Esophagus squamous epithelium (tissue), 5 donors: ENCODE measurements at regions not wholly inside any gene's neighbourhood (a gene's known extent, or its start where the extent isn't known, plus 50 kb on each side); places are given as distances from the start of the nearest gene placed in this dataset.

Experiments used
- DNase-seq: peaks from one replicate; lab custom pipeline; 2025; lab: John Stamatoyannopoulos, UW
- H3K27ac ChIP-seq, 4 donors: fragments of 200-600 bp; sonication (generic); one replicate each; pipeline ENCODE4 v1.5.1; 2016 to 2019; ENCODE audit warnings: mild to moderate bottlenecking in 1 of 4
- H3K27me3 ChIP-seq, 4 donors: fragments of 200-600 bp; sonication (generic); 1 replicate in 3 of 4; 2 replicates in 1 of 4; pipeline versions ENCODE4 v1.5.1 to v1.6.0; 2017 to 2021; ENCODE audit warnings: antibody characterized with exemption in 1 of 4
- H3K36me3 ChIP-seq, 3 donors: fragments of 200-600 bp; sonication (generic); one replicate each; pipeline ENCODE4 v1.5.1; 2016 to 2019
- H3K4me1 ChIP-seq, 3 donors: fragments of 200-600 bp; sonication (generic); one replicate each; pipeline ENCODE4 v1.5.1; 2017 to 2019
- H3K4me3 ChIP-seq, 4 donors: fragments of 200-600 bp; sonication (generic); 1 replicate in 3 of 4; 2 replicates in 1 of 4; pipeline ENCODE4 v1.5.1; 2016 to 2019; ENCODE audit warnings: mild to moderate bottlenecking in 2 of 4, moderate library complexity in 1 of 4
- H3K9me3 ChIP-seq, 3 donors: fragments of 200-600 bp; sonication (generic); one replicate each; pipeline ENCODE4 v1.5.1; 2016 to 2019
- POLR2A ChIP-seq, 4 donors: fragments of 450-650 bp; IDR thresholded peaks; one replicate each; pipeline ENCODE4 v1.6.1; 2017; ENCODE audit warnings: antibody characterized with exemption in 4 of 4, mild to moderate bottlenecking in 4 of 4, moderate library complexity in 3 of 4
- WGBS, 2 donors: methylation state at CpG; one replicate each; pipeline ENCODE4 v1.1.5; 2018; 5-methylcytosine and 5-hydroxymethylcytosine counted together
- intact Hi-C: fragments of 100-400 bp; cut with DNase I; formaldehyde crosslinking; loops from one replicate; pipeline ENCODE4 v1.15.0; 2022
- TF ChIP-seq, protein P1 (sequence below), 6 experiments: fragments of 450-650 bp in 4 of 6; fragments of 200-600 bp in 2 of 6; sonication (generic) in 2 of 6; IDR thresholded peaks; one replicate each; pipeline ENCODE4 v1.5.1; 2016 to 2019; ENCODE audit warnings: antibody characterized with exemption in 6 of 6, mild to moderate bottlenecking in 4 of 6, moderate library complexity in 4 of 6
- donor health status: DM: yes; HTN: yes; CAD: no.

DNA sequence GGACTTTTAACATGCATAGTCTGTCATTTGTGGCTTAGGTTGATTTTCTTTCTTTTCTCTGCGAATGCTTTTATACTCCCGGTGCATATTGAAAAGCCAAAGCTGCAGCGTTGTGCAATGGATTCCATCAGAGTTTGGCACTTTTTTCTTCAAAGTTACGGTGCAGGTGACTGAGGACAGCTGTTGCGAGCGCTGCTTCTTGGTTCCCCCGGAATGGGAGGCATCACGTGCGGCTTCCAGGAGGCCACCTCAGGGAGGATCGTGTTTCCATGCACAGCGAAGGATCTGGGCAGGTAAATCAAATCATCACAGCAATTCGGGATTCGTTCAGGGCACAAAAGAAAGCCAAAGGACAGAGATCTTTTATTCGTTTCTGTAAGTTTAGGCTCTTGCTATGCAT, 109.6 kb upstream of the ALKAL2 start:
- Histone ChIP-seq H3K4me1 (peaks cover 0 to 13% (median 0%) of the 10 kb centered on the region in 3 donors), H3K27ac (no peak overlapping the region), H3K9me3 (no peaks in the 10 kb centered on the region), H3K36me3 (no peaks in the 10 kb centered on the region), H3K4me3 (no peak overlapping the region), H3K27me3 (peaks cover 0 to 9% (median 0%) of the 10 kb centered on the region in 4 donors)
- WGBS, 2 donors: 81 to 83% methylated on average over 7 to 14 of the region's 14 CpGs
- no peak for DNase-seq
- intact Hi-C loops: no loop called here
- TF ChIP-seq POLR2A (IDR thresholded peaks at IDR 0.05): no peak
- TF ChIP-seq, protein P1, sequence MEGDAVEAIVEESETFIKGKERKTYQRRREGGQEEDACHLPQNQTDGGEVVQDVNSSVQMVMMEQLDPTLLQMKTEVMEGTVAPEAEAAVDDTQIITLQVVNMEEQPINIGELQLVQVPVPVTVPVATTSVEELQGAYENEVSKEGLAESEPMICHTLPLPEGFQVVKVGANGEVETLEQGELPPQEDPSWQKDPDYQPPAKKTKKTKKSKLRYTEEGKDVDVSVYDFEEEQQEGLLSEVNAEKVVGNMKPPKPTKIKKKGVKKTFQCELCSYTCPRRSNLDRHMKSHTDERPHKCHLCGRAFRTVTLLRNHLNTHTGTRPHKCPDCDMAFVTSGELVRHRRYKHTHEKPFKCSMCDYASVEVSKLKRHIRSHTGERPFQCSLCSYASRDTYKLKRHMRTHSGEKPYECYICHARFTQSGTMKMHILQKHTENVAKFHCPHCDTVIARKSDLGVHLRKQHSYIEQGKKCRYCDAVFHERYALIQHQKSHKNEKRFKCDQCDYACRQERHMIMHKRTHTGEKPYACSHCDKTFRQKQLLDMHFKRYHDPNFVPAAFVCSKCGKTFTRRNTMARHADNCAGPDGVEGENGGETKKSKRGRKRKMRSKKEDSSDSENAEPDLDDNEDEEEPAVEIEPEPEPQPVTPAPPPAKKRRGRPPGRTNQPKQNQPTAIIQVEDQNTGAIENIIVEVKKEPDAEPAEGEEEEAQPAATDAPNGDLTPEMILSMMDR (IDR thresholded peaks at IDR 0.05): no peak

DNA sequence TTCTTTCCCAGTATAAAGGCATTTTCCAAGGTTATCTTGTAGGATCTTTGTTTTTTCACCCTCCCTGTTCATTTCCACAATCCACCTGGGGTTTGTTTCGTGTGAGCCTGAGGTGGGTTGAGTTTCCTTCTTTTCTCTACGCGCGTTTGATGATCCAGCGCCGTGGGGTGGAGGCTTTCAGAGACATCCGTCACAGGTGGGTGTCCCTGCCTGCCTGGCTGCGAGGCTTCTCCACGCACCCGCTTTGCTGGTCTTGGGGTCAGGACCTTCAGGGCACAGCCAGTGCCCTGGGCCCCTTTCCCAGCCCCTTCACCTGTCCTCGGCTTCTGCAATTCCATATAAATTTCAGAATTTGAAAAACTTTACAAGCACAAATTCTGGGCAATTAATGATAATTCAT, 109.0 kb upstream of the ALKAL2 start:
- TF ChIP-seq POLR2A (IDR thresholded peaks at IDR 0.05): no peak
- TF ChIP-seq, protein P1 (IDR thresholded peaks at IDR 0.05): no peak
- intact Hi-C loops: no loop called here
- no peak for DNase-seq
- Histone ChIP-seq H3K4me1 (peaks cover 0 to 13% (median 0%) of the 10 kb centered on the region in 3 donors), H3K9me3 (no peaks in the 10 kb centered on the region), H3K4me3 (no peak overlapping the region), H3K36me3 (no peaks in the 10 kb centered on the region), H3K27ac (no peak overlapping the region), H3K27me3 (peaks cover 0 to 15% (median 0%) of the 10 kb centered on the region in 4 donors)
- WGBS, 2 donors: 79 to 87% methylated on average over 11 of the region's 11 CpGs

DNA sequence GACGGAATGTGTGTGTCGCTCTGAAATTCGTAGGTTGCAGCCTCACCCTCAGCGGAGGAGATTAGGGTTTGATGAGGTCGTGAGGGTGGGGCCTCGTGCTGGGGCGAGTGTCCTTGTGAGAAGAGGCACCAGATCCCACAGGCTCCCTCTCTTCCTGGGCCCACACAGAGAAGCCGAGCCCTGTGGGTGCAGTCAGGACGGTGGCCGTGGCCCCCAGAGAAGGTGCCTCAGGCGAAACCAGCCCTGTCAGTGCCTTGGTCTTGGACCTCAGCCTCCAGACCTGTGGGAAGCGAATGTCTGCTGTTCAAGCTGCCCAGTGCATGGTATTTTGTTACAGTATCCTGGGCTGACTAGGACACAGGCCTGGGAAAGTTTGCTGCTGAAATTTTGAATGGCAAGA, 108.0 kb upstream of the ALKAL2 start:
- 70 to 89% methylated on average over 9 to 11 of the region's 12 CpGs for WGBS, 2 donors
- Histone ChIP-seq H3K27ac (no peak overlapping the region), H3K4me3 (no peak overlapping the region), H3K27me3 (peaks cover 0 to 15% (median 0%) of the 10 kb centered on the region in 4 donors), H3K4me1 (peaks cover 0 to 13% (median 0%) of the 10 kb centered on the region in 3 donors), H3K36me3 (no peaks in the 10 kb centered on the region), H3K9me3 (no peaks in the 10 kb centered on the region)
- DNase-seq: no peak
- TF ChIP-seq, protein P1 (IDR thresholded peaks at IDR 0.05): no peak
- TF ChIP-seq POLR2A (IDR thresholded peaks at IDR 0.05): no peak
- intact Hi-C loops: no loop called here

DNA sequence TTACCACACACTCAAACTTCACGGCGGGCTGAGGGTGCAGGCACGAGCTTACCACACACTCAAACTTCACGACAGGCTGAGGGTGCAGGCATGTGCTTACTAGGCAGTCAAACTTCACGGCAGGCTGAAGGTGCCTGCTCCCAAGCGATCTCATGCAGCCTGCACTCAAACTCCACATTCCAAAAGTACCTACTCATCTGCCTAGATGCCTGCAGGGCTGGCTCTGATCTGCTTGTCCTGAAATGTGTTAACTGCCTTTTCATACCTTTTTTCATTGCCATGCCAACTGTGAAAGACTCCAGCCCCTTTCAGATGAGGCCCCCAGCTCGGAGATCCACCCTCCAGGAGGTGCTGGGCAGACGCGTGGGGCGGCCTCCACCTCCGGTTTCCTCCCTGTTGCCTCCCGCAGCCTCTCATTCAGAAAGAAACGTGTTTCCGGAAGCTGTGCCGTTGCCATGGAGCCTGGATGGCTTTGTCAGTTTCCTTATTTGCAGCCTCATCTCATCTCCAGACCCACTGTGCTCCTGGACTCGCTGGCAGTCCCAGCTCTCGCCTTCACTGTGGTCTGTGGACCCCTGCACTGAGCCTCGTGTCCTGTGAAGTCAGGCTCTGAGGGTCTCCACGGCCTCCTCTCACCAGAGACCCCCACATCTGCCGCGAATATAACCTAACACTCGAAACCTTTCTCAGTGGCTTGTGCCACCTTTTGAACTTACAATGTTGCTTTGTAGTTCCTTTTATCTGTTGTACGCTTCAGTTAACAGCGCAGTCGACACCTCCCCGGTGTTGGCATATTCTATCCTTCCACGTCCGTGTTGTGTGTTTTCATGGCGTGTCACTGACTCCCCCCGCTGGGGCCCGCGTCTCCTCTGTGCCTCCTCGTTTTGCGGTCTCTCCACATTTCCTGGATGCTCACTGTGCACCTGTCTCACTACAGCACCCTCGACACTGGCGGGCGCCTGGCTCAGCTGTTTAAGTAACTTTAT, 106.1 kb upstream of the ALKAL2 start:
- DNase-seq: no peak

More for the DNA sequence above, 106.1 kb upstream of the ALKAL2 start:
- WGBS, 2 donors: 39 to 54% methylated on average over 31 to 35 of the region's 37 CpGs
- H3K27ac ChIP-seq: no peak overlapping the region
- H3K9me3 ChIP-seq: no peaks in the 10 kb centered on the region
- H3K4me1 ChIP-seq: peaks cover 0 to 13% (median 0%) of the 10 kb centered on the region in 3 donors
- H3K36me3 ChIP-seq: no peaks in the 10 kb centered on the region
- H3K27me3 ChIP-seq: peaks cover 0 to 15% (median 0%) of the 10 kb centered on the region in 4 donors
- H3K4me3 ChIP-seq: peak overlapping the region in 1 of 4 donors; percentile 41
- no peak for TF ChIP-seq POLR2A (IDR thresholded peaks at IDR 0.05)
- TF ChIP-seq, protein P1 (IDR thresholded peaks at IDR 0.05): no peak
- intact Hi-C loops: no loop called here
